Upper lobe of left lung (tissue), 6 donors: ENCODE measurements at regions not wholly inside any gene's neighbourhood (a gene's known extent, or its start where the extent isn't known, plus 50 kb on each side); places are given as distances from the start of the nearest gene placed in this dataset.

Experiments used
- ATAC-seq, 2 donors: fragments of 200-7000 bp; cut with Tn5 transposase; one replicate each; pipeline ENCODE4 v1.9.1; 2022; ENCODE audit warnings: mild to moderate bottlenecking in 2 of 2, moderate library complexity in 2 of 2; ENCODE audit not compliant: low FRiP score in 2 of 2
- DNase-seq, 2 donors: peaks; one replicate each; pipeline ENCODE4 v3.0.0-alpha.2; 2019 to 2020
- H3K27ac ChIP-seq, 4 donors: fragments of 200-600 bp; sonication (generic); one replicate each; pipeline ENCODE4 v1.5.1; 2016 to 2019
- H3K27me3 ChIP-seq, 4 donors: fragments of 200-600 bp; sonication (generic); one replicate each; pipeline ENCODE4 v1.5.1; 2017 to 2019
- H3K36me3 ChIP-seq, 4 donors: fragments of 200-600 bp; sonication (generic); one replicate each; pipeline ENCODE4 v1.5.1; 2016 to 2019
- H3K4me1 ChIP-seq, 4 donors: fragments of 200-600 bp; sonication (generic); one replicate each; pipeline ENCODE4 v1.5.1; 2018 to 2019
- H3K4me3 ChIP-seq, 4 donors: fragments of 200-600 bp; sonication (generic); one replicate each; pipeline ENCODE4 v1.5.1; 2017 to 2019; ENCODE audit warnings: mild to moderate bottlenecking in 2 of 4, moderate library complexity in 1 of 4
- H3K9me3 ChIP-seq, 4 donors: fragments of 200-600 bp; sonication (generic); one replicate each; pipeline ENCODE4 v1.5.1; 2018 to 2019
- CTCF ChIP-seq, 6 experiments: fragments of 450-650 bp in 4 of 6; fragments of 200-600 bp in 2 of 6; sonication (generic) in 2 of 6; IDR thresholded peaks; one replicate each; pipeline ENCODE4 v1.5.1; 2016 to 2019; ENCODE audit warnings: antibody characterized with exemption in 6 of 6
- EP300 ChIP-seq, 4 donors: sonication (generic); formaldehyde crosslinking; IDR thresholded peaks; one replicate each; pipeline ENCODE4 v1.5.1; 2017; ENCODE audit warnings: antibody characterized with exemption in 4 of 4, control low read depth in 2 of 4
- POLR2A ChIP-seq, 4 donors: fragments of 450-650 bp; IDR thresholded peaks; one replicate each; pipeline ENCODE4 v1.5.1; 2016 to 2017; ENCODE audit warnings: antibody characterized with exemption in 4 of 4, mild to moderate bottlenecking in 2 of 4
- POLR2AphosphoS5 ChIP-seq, 2 donors: sonication (generic); formaldehyde crosslinking; IDR thresholded peaks; one replicate each; pipeline ENCODE4 v1.5.1; 2017; ENCODE audit warnings: antibody characterized with exemption in 2 of 2
- WGBS, 2 donors: methylation state at CpG; one replicate each; pipeline ENCODE4 v1.1.5; 2017 to 2018; 5-methylcytosine and 5-hydroxymethylcytosine counted together
- donor health status: DM: no; HTN: no; CAD: no; lungs with moderate emphysema.
- donor health status: DM: no; HTN: yes; CAD: no; lungs with severe emphysema.

GRCh38 chr19:28074773-28075172 lies 1138.2 kb downstream of the UQCRFS1 start:
- WGBS, 2 donors, result 90 to 94% methylated on average over 2 of the region's 2 CpGs

GRCh38 chr19:28067882-28068281 lies 1145.1 kb downstream of the UQCRFS1 start:
- TF ChIP-seq EP300 (IDR thresholded peaks at IDR 0.05) (no peak), CTCF (IDR thresholded peaks at IDR 0.05) (no peak)
- Histone ChIP-seq H3K36me3 (no peaks in the 10 kb centered on the region), H3K4me3 (no peak overlapping the region), H3K27ac (no peak overlapping the region), H3K4me1 (no peaks in the 10 kb centered on the region), H3K9me3 (no peaks in the 10 kb centered on the region), H3K27me3 (no peaks in the 10 kb centered on the region)
- no peak for DNase-seq
- no peak for ATAC-seq
- 20 to 26% methylated on average over 2 of the region's 2 CpGs for WGBS, 2 donors

More at GRCh38 chr19:28074773-28075172, 1138.2 kb downstream of the UQCRFS1 start:
- Histone ChIP-seq H3K4me3 (no peak overlapping the region), H3K27ac (no peak overlapping the region), H3K27me3 (no peaks in the 10 kb centered on the region), H3K4me1 (no peaks in the 10 kb centered on the region), H3K36me3 (no peaks in the 10 kb centered on the region), H3K9me3 (peaks cover 0 to 3% (median 0%) of the 10 kb centered on the region in 4 donors)
- DNase-seq, result no peak
- no peak for TF ChIP-seq CTCF (IDR thresholded peaks at IDR 0.05)
- no peak for TF ChIP-seq EP300 (IDR thresholded peaks at IDR 0.05)
- no peak for TF ChIP-seq POLR2A (IDR thresholded peaks at IDR 0.05)
- TF ChIP-seq POLR2AphosphoS5 (IDR thresholded peaks at IDR 0.05), result no peak
- ATAC-seq, result no peak

GRCh38 chr19:28066988-28067387 lies 1146.0 kb downstream of the UQCRFS1 start:
- Histone ChIP-seq H3K36me3 (no peaks in the 10 kb centered on the region), H3K27ac (no peak overlapping the region), H3K4me3 (no peak overlapping the region), H3K4me1 (no peaks in the 10 kb centered on the region), H3K9me3 (no peaks in the 10 kb centered on the region), H3K27me3 (no peaks in the 10 kb centered on the region)
- DNase-seq (peak in 1 of 2 donors; percentile 49), ATAC-seq (no peak)
- TF ChIP-seq EP300 (IDR thresholded peaks at IDR 0.05) (no peak), POLR2AphosphoS5 (IDR thresholded peaks at IDR 0.05) (no peak), CTCF (IDR thresholded peaks at IDR 0.05) (no peak), POLR2A (IDR thresholded peaks at IDR 0.05) (no peak)
- WGBS, 2 donors, result 90 to 94% methylated on average over 5 to 8 of the region's 8 CpGs

- Histone ChIP-seq H3K4me3 (no peak overlapping the region), H3K4me1 (no peaks in the 10 kb centered on the region), H3K27me3 (no peaks in the 10 kb centered on the region), H3K36me3 (no peaks in the 10 kb centered on the region), H3K9me3 (no peaks in the 10 kb centered on the region), H3K27ac (no peak overlapping the region)
- no peak for ATAC-seq
- no peak for TF ChIP-seq POLR2A (IDR thresholded peaks at IDR 0.05)
- no peak for TF ChIP-seq CTCF (IDR thresholded peaks at IDR 0.05)
- TF ChIP-seq EP300 (IDR thresholded peaks at IDR 0.05), result no peak
- no peak for TF ChIP-seq POLR2AphosphoS5 (IDR thresholded peaks at IDR 0.05)
- no peak for DNase-seq
- WGBS, 2 donors, result 83 to 91% methylated on average over 3 of the region's 3 CpGs
Observed at GRCh38 chr19:28066161-28066560, 1146.8 kb downstream of the UQCRFS1 start.

- H3K4me1 ChIP-seq, result no peaks in the 10 kb centered on the region
- no peak overlapping the region for H3K27ac ChIP-seq
- no peak for ATAC-seq
- H3K9me3 ChIP-seq, result peaks cover 0 to 4% (median 0%) of the 10 kb centered on the region in 4 donors
- no peaks in the 10 kb centered on the region for H3K36me3 ChIP-seq
- TF ChIP-seq POLR2AphosphoS5 (IDR thresholded peaks at IDR 0.05), result no peak
- WGBS, 2 donors, result 15 to 26% methylated on average over 1 of the region's 1 CpG
- no peak for DNase-seq
- no peak overlapping the region for H3K4me3 ChIP-seq
- H3K27me3 ChIP-seq, result no peaks in the 10 kb centered on the region
Observed at GRCh38 chr19:28065026-28065425, 1147.9 kb downstream of the UQCRFS1 start.
